Activated CD8-positive, alpha-beta memory T cell treated with anti-CD3 and anti-CD28 coated beads, Interleukin-2, amount 50 U/mL, for 48 hours (primary cell): ENCODE measurements at regions not wholly inside any gene's neighbourhood (a gene's known extent, or its start where the extent isn't known, plus 50 kb on each side); places are given as distances from the start of the nearest gene placed in this dataset.
"Not testable (repeated sequence)": the region's sequence is repeated elsewhere in the genome, so short reads cannot be mapped to it uniquely, and the experiment has no call there.

Source experiments
- DNase-seq: peaks from one replicate; pipeline ENCODE4 v3.0.0-alpha.2; 2020

DNA sequence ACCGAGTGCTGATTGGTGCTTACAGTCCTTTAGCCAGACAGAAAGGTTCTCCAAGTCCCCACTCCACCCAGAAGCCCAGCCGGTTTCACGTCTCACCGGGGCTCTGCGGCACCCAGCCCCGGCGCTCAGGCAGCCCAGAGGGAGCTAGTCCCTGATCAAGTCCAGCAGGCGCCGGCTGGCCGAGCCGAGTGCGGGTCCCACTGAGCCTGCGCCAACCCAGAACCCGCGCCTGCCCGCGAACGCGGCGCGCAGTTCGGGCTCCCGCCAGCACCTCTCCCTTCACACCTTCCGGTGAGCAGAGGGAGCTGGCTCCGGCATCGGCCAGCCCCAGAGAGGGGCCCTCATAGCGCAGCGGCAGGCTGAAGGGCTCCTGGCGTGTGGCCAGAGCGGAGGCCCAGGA lies 481.6 kb upstream of the CHD1 start:
- DNase-seq, result not testable (repeated sequence)

DNA sequence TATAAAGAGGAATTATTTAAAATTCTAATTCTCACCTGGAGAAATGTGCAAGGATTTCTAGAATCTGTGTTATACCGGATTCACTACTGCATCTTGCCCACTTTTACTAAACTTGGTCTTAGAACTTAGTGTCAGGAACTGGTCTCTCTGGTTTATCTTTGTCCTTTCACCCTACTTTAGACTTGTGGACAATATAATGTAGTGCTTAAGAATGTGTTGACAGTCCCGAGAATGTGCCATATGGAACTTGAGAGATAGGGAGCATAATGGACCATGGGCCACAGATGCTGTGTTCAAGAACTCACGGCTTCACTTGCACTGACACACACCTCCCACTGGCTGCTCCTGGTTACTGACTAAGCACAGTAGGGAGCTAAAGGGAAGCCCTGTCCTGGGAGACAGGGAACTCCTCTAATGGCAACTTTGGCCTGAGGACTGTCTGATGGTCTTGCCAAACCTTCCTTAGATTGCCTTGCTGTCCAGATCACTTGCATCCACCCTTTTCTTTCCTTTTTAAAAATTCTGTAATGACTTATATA lies 476.0 kb upstream of the CHD1 start:
- not testable (repeated sequence) for DNase-seq

DNA sequence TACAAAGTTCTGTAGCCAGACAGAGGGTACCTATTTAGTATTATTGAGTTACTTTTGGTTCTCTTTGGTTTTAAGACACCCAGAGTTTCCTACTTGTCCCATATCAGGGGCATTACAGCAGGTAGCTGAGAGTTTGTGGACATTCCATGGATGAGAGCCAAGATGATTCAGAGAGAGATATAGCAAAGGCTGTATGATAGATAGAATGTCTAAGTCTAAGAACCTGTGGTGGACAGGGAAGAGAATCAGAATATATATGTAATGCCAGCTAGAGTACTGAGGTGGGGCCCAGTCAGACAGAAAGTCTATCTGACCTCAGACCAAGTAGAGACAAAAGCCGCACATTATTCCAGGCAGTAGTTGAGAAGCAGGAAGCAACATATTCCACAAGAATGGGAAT lies 471.8 kb upstream of the CHD1 start:
- DNase-seq, result not testable (repeated sequence)

DNA sequence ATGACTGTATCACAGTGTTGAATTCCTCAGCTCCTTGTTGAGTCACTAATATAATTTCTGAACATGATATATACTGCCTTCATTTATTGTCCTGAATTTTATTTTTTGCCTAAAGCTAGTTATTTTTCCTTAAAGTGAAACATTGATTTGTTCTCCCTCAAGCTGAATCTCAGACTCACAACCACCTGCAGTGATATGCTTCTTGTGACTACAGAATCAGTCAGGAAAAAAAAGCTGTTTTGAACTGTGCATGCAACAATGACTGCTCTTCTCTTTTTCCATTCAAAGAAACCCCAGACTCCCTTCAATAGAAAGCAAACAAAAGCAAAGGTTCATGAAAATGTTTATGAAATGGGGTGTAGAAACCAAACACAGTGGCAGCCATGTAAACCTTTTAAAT lies 470.2 kb upstream of the CHD1 start:
- DNase-seq, result no peak

DNA sequence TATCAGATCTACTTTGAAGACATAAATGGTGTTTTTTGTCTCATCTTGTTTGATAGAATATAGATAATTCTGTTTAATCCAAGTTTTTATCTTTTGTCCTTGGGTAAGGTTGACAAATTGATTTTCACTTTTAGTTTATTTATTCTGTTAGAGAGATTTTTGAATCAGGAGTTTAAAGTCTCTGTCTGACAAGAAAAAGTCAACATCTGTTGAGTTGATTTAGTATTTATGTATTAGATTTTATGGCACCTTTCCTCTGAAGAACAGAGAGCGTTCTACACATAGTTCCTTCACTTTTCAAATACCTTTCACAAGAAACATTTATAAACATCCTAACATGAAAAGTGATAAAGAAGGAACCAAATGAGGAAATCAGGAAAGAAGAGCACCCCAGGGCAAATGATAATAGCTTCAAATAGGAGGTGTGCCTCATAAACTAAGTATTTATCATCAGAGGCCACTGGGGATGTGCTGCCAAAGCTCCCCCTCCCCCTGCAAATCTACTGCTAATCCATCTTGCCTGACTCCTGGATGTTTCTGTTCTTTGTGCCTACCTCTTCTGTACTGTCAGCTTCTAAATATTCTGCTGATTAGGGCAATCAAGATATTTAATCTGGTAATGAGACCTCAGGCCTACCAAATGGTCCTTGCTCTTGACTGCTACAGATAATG lies 457.7 kb upstream of the CHD1 start:
- DNase-seq, result no peak

DNA sequence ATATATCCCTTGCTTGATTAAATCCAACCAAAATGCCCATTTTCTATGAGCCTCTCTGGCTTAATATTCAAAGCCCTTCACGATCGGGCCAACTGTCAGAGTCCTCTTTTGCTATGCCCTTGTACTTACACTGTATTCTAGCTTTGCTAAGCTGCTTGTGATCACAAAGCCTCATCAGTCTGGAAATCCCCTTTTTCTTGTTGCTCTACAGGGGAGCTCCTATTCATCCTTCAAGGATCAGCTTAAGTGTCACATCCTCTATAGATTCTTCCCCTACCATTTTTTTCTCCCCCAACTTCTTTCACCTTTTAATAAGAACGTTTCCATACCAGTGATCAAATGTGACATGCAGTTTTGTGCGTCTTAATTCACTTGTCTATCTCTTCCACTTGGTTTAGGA lies 450.4 kb upstream of the CHD1 start:
- no peak for DNase-seq

DNA sequence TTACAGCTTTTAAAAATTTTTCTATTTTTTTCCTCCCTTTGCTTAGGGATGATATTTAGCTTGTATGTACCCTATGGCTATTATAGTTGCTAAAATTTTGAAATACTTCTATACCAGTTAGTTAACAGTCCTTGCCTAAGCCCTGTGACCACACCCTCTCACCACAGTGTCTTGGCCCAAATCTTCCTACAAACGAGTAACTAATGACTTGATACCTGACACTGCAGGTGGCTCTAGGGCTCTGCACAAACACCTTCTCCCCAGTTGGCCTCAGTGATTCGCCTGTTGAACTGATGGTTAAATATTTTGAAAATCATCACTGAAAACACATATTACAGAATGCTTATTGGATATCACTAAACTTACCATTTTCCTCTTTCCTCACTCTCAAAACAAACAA lies 449.6 kb upstream of the CHD1 start:
- DNase-seq, result no peak

DNA sequence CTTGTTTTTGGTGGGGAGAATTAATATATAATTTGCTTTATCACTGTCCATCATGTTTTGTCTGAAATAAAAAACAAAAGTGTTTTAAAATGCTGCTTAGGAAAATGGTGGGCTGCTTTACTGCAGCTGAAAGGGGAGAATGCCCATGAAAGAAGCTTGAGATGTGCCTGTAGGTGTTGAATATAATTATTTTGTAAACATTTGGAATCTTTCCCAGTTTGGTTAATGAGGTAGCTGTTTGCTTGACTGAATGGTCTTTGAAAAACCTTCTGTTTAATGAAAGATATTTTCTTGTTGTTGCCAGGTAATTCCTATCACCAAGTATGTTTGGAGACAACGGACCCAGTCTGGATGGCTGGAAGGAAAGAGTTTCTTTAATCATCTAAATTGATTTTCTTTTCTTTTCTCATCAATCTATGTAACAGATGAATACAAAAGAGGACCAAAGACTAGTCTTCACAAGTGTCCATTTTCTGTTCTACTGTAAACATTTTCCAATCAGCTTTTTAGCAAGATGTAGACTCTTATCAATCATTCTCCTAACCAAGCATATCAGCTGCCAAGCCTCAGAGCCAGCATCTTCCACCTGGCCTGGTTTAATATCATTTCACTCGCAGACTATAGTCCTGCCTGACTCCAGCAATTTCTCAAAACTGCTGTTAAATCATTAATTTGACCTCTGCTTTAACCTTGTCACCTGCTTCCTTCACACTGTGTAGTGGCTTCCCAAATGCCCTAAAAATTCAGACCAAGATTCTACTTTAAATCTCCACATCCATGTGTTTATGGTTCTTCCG lies 441.2 kb upstream of the CHD1 start:
- no peak for DNase-seq

DNA sequence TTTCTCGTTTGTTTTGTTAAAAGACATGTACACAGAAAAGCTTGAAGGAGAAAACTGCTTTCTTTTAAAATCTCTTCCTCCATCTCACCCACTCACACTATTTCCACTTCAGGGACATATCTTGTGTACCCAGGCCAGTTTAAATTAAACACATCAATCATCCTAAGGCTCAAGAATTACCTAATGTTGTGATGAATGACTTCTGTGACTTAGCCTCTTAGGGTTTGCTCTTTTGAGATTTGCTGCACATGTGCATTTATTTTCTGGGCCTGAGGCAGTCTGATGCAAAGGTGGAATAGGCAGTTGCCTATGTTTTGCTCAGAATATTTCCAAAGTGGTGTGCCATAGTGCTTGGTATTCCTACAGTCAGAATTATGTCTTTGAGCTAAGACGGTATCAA lies 439.9 kb upstream of the CHD1 start:
- DNase-seq, result no peak

DNA sequence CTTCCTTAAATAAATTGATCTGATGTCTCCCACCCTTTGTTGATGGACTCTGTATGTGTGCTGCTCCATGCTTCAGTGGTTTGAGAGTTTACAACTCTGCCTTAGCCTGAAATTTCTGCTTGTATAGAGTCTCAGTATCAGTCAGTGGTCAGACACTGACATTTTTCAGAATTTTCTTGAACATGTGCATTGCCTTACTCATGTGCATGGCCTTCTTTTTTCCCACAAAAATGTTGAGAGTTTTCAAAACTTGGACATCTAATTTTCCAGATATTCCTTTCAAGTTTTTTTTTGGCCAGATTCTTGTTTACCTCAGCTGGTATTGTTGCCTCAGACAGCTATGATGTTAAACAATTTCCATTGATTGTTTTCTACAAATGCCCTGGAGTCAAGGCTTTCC lies 427.1 kb upstream of the CHD1 start:
- DNase-seq, result no peak

DNA sequence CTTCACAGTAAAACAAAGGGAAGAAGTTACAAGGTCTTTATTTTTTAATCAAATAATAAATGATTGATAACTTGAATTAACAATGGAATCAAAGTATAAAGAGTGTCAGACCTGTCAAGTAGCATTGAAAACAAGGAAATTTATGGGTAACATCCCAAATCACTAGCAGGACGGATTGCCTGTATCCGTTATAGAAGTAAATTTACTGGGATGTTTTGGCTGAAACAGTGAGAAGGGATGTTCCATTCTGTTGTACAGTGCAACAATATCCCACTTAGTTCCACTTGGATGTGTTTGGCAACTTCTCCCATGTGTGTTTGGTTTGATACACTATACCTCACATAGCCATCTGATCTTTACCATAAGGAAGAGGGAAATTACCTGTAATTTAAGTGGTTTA lies 421.0 kb upstream of the CHD1 start:
- DNase-seq, result no peak

DNA sequence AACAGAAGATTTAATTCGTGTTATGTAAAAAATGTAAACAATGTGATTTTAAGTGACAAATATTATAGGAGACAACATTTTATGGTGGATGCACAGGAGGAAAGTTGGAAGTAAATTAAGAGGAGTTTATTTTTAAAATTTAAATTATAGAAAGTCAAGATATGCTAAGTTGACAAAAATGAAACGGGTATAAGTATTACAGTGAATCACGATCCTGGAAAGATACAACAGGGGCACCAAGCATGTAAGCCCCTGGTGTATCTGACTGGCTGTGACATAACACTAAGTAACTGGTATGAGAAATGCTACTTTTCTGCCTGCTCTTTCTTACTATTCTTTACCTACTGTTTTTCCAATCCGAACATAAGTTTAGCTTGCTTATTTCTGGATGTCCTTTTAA lies 419.8 kb upstream of the CHD1 start:
- DNase-seq, result no peak

DNA sequence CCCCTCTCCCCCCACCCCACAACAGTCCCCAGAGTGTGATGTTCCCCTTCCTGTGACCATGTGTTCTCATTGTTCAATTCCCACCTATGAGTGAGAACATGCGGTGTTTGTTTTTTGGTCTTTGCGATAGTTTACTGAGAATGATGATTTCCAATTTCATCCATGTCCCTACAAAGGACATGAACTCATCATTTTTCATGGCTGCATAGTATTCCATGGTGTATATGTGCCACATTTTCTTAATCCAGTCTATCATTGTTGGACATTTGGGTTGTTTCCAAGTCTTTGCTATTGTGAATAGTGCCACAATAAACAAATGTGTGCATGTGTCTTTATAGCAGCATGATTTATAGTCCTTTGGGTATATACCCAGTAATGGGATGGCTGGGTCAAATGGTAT lies 411.0 kb upstream of the CHD1 start:
- not testable (repeated sequence) for DNase-seq

DNA sequence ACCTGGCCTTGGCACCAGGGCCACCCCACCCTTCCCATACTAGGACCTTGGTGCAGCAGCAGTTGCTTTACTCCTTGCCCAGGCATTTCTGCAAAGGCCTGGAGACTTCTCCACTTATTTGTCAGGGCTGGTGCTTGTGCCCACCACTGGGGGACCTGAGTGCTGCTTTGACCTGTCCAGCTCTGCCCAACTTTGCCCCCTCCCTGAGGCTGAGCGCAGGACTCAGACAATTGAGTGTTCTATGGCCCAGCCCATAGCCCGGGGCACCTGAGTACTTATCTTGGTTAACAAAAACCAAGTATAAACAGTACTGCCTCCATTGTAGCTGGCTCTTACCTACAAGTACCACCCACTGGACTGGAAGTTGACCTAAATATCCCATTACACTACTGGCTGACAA lies 406.1 kb upstream of the CHD1 start:
- DNase-seq, result no peak

DNA sequence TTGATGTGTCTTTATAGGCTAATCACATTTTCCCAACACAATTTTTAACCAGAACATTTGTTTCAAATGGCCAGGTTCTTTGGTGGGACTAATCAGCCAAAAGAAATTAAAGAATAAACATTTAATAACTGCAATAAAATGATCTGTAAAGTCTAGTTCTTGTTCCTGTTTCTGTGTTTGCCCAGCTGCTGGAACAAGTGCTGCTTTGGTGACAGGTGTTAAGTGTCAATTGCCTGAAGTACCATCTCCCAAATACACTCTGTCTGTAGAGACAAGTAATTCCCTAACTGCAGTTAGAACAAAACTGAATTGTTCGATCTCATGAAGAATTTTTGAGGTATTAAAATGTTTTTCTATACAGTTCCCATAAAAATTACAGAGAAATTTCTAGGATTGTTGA lies 402.3 kb upstream of the CHD1 start:
- no peak for DNase-seq

DNA sequence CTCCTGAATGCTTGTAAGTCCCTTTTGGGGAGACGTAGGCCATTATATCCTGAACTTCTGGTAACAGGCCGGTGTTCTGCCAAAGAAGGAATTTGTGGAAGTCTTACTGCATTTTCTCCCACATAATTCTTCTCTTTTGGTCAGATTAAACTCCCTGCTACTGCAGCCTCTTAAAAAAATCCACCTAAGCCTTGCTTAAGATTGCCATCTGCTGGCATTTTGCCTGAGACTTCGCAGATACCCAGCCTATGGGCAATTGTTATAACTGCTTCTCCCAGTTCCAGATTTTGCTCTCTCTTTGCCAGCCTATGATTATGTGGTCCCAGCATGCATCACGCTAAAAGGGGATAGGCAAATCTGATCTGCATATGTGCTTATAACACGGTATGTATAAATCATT lies 391.6 kb upstream of the CHD1 start:
- no peak for DNase-seq

DNA sequence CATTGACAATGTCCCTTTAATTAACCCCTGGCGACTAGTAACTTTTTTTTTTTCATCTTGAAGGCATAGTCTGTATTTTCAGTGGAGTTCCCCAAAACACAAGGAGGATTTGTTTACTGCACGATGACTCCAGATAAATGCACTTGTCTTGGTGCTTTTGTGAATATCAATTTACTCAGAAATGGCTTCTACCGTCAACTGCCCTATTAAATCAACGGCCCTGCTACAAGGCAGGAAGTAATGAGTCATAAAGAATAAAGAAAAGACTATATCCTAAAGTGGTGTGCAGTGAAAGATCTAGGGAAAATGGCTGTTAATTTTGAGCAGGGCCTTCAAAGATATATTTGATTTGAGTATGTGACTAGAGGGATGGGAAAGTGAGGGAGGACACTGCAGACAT lies 388.3 kb upstream of the CHD1 start:
- DNase-seq, result no peak

DNA sequence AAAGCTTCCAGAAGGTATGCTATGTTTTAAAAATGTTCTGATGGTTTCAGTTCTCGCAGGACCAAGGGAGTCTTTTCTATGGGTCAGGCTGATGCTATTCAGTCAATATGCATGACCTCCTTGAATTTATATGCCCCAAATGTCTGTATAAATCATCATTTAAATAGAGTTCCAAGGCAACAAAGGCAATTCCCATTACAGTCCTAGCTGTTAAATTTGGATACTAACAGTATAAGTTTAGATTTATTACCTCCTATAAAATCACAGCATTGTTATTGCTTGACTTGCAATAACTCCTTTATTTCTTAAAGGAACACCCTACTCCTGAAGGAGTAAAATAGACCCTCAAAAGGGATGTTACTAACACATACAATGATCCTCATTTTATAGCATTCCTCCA lies 387.7 kb upstream of the CHD1 start:
- no peak for DNase-seq

DNA sequence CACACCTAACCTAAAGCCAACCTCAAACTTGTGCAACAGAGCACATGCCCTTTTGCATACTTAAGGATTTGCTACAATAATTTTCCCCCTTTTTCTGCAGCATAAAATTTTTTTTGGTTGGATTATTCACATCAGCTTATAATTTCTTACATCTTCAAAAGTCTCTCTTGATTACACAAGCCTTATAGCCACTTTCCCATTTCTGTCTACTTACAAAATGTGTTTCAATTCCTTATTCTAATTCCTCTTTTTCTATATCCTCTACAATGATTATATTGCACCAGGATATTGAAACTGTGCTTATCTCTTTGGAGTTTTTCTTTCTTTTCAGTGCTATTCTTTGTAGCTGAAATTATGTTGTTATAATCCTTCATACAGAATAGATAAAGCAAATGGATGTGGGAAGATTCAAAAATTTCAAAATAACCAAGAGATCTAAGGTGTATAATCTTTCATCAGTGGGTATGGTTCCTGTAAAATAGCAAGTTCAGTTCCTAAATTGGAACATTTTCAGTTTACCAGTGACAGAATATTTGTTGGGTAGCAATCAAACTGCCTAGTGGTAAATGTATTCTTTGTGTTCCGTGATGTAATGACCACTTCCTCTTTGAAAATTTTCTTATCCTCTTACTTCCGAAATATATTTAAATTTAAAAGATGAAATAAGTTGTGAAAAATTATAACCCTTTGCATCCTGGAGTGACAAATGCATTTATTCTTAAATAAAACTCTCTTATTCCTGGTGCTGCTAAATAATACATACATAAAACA lies 386.8 kb upstream of the CHD1 start:
- no peak for DNase-seq

DNA sequence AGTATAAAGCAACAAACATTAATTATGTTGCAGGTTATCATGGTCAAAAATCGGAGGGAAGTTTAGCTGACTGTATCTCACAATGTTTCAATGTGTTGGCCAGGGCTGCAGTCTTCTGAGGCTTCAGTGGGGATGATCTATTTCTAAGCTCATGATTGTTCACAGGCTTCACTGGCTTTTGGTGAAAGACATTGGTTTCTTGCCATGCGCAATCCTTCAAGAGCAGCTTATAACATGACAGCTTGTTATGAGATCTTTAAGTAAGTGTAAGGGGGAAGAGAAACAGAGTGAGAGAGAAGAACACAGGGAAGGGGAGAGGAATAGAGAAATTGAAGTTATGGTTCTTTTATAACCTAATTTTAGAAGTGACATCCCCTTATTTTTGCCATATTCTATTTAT lies 385.9 kb upstream of the CHD1 start:
- DNase-seq, result no peak

DNA sequence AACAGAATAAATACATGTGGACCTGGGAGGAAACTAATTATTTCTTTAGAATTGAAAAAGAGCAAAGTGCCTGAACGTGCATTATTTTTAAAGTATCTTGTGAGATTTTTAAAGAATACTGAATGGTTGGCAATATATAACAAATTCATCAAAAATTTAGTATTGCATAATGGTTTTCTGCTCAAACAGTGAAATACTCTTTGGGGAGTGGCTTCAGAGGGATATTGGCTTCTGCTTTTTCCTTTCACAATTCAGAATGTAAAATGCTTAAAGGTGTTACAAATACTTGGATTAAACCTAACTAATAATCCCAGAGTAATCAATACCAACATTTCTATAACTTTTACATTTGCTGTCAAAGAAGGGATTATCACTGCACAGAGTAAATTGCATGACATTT lies 379.3 kb upstream of the CHD1 start:
- no peak for DNase-seq

DNA sequence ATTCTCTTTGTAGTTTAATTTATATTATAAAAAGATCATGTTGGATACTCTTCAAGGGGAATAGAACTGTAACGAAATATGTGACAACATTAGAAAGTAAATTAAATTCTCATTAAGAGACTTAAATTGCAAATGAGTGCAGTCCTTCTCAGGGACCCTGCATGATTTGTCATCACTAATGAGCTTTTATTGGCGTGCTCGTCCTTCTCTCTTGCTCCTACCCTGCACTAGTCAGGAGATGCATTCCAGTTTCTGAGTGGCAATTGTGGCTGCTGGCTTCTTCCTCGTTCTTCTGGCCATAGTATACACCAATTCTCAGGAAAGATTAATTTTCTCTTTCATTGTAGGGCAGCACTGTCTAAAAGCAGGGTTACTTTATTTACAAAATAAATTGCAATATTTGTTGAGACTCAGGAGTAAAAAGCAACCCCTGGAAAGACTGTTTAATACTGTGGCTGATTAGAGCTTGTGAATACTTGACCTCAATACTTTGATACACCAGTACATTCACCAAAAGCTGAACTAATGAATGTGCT lies 376.3 kb upstream of the CHD1 start:
- DNase-seq, result no peak

DNA sequence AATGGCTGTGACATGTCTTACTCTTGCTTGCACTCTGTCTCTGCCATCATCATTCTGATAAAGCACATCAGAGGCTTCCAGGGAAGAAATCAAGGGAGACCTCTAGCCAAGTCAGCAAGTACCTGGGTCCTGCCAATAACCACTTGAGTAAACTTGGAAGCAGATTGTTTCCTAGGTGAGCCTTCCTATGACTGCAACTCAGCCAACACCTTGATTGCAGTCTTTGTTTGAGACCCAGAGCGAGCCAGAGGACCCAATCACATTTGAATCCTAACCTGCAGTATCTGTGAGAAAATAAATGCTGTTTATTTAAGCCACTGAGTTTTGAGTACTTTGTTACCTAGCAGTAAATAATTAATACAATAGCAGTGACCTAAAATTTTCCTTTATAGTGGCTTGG lies 356.8 kb upstream of the CHD1 start:
- DNase-seq, result no peak

DNA sequence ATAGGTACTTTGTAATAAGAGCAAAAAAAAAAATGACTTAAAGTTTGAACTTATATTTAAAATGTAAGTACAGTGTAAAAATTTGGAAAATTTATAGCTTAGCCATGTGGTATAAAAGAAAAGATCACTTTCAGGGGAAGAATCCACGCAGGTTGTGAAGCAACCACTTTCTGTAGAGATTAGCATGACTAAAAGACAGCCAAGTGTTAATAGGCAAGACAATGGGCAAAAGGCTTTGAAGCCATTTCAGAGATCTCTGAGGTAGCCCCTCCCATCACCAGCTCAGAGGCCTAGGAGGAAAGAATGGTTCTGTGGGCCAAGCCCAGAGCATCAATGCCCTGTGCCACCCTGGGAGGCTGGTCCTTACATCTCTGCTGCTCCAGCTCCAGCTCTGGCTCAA lies 346.3 kb upstream of the CHD1 start:
- DNase-seq, result no peak
